ENCODE measurements at regions not wholly inside any gene's neighbourhood (a gene's known extent, or its start where the extent isn't known, plus 50 kb on each side); places are given as distances from the start of the nearest gene placed in this dataset.
"Not testable (repeated sequence)": the region's sequence is repeated elsewhere in the genome, so short reads cannot be mapped to it uniquely, and the experiment has no call there.

DNA sequence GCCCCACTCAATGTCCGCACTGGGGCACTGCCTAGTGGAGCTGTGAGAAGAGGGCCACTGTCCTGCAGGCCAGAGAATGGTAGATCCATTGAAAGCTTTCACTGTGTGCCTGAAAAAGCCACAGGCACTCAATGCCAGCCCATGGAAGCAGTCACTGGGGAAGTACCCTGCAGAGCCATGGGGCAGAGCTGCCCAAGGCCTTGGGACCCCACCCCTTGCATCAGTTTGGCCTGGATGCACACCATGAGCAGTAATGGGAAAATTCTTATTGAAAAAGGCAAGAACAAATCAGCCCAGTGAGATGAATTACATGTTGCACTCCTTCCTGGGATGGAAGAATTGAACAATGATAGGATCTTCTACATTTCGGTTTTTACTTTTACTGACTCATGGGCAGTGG lies 447.1 kb downstream of the SPATA31A1 start:
- H3K27ac ChIP-seq (ENCODE audit: low read depth, low read length), result not testable (repeated sequence)

DNA sequence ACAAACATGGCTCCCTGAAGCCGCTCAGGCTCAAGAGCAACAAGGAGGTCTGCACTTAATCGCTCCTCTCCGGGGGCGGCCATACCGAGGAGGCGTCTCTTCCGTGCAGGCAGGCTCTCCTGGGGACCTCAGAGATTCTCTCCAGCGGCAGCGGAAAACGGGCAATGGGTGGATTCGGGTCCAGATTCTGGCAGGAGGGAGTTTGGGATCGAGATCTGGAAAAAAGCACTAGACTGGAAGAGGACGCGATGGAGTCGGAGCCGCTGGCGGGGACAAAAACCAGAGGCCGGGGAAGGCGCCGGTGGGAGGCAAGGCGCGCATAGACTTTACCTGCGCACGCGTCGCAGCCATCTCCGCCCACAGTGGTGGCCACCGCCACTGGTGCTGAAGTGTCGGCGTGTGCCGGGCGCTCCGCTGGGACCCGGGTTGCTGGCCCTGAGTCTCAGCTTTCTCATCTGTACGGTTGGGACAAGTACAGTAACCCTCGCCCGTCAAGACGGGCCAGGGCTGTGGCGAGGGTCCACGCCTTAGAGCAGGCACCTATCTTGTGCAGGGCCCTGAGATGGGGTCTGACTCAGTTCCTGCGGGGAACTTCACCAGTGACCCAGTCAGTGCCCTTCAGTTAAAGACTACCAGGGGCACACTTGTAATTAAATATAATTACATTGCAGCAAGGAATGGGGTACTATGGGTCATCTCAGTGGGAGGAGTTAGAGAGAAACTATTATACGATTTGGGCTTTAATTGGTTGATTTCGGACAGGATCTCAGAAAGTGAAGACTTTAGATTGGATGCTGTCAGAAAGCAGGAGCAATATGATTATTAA lies 454.1 kb downstream of the SPATA31A1 start:
- H3F3A ChIP-seq (ENCODE audit: control insufficient read depth, insufficient read depth); H3K27me3 ChIP-seq (ENCODE audit: control insufficient read depth, low read length); H3K36me3 ChIP-seq (ENCODE audit: control insufficient read depth, low read length); H3K79me2 ChIP-seq (ENCODE audit: control insufficient read depth, low read length); H4K20me1 ChIP-seq (ENCODE audit: control insufficient read depth, insufficient read depth, low read depth, low read length); H3K9me3 ChIP-seq (ENCODE audit: control insufficient read depth, insufficient read depth, low read length); H3K9me2 ChIP-seq (replicated peaks; ENCODE audit: control insufficient read depth, low read length); H3K4me1 ChIP-seq (ENCODE audit: control insufficient read depth, low read length): not testable (repeated sequence)
- Histone ChIP-seq H3K4me3 (ENCODE audit: low read length) (peak overlapping the region; percentile 79), H3K4me2 (ENCODE audit: low read length) (peak overlapping the region; percentile 71), H3K27ac (ENCODE audit: low read depth, low read length) (peak overlapping the region; percentile 61)

More for the DNA sequence above, 447.1 kb downstream of the SPATA31A1 start:
- not testable (repeated sequence) for H3F3A ChIP-seq (ENCODE audit: control insufficient read depth, insufficient read depth); H3K36me3 ChIP-seq (ENCODE audit: control insufficient read depth, low read length); H3K4me2 ChIP-seq (ENCODE audit: low read length); H3K9me3 ChIP-seq (ENCODE audit: control insufficient read depth, insufficient read depth, low read length); H3K79me2 ChIP-seq (ENCODE audit: control insufficient read depth, low read length); H3K4me1 ChIP-seq (ENCODE audit: control insufficient read depth, low read length); H4K20me1 ChIP-seq (ENCODE audit: control insufficient read depth, insufficient read depth, low read depth, low read length); H3K9me2 ChIP-seq (replicated peaks; ENCODE audit: control insufficient read depth, low read length); H3K4me3 ChIP-seq (ENCODE audit: low read length); H3K27me3 ChIP-seq (ENCODE audit: control insufficient read depth, low read length)

DNA sequence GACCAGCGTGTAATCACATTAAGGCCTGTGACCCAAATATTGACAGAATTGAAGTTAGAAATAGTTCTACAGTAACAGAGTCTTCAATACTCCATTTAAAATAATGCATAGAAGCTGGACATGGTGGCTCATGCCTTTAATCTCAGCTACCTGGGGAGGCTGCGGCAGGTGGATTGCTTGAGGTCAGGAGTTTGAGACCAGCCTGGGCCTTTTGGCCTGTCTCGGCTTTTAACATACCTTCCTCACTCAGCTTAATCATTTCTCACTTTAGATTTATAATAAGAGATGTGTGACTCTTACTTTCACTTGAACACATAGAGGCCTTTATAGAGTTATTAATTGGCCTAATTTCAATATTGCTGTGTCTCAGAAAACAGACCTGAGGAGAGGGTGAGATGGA lies 454.9 kb downstream of the SPATA31A1 start:
- not testable (repeated sequence) for H3K4me3 ChIP-seq (ENCODE audit: low read length); H3K9me2 ChIP-seq (replicated peaks; ENCODE audit: control insufficient read depth, low read length); H3K27me3 ChIP-seq (ENCODE audit: control insufficient read depth, low read length); H3K27ac ChIP-seq (ENCODE audit: low read depth, low read length); H3K79me2 ChIP-seq (ENCODE audit: control insufficient read depth, low read length); H3F3A ChIP-seq (ENCODE audit: control insufficient read depth, insufficient read depth); H3K9me3 ChIP-seq (ENCODE audit: control insufficient read depth, insufficient read depth, low read length); H4K20me1 ChIP-seq (ENCODE audit: control insufficient read depth, insufficient read depth, low read depth, low read length); H3K4me1 ChIP-seq (ENCODE audit: control insufficient read depth, low read length); H3K36me3 ChIP-seq (ENCODE audit: control insufficient read depth, low read length); H3K4me2 ChIP-seq (ENCODE audit: low read length)

GRCh38 chr9:39811615-39812014 lies 456.1 kb downstream of the SPATA31A1 start:
- not testable (repeated sequence) for H3F3A ChIP-seq (ENCODE audit: control insufficient read depth, insufficient read depth); H3K27me3 ChIP-seq (ENCODE audit: control insufficient read depth, low read length); H3K9me2 ChIP-seq (replicated peaks; ENCODE audit: control insufficient read depth, low read length); H3K4me1 ChIP-seq (ENCODE audit: control insufficient read depth, low read length); H4K20me1 ChIP-seq (ENCODE audit: control insufficient read depth, insufficient read depth, low read depth, low read length); H3K4me2 ChIP-seq (ENCODE audit: low read length); H3K36me3 ChIP-seq (ENCODE audit: control insufficient read depth, low read length); H3K79me2 ChIP-seq (ENCODE audit: control insufficient read depth, low read length); H3K27ac ChIP-seq (ENCODE audit: low read depth, low read length); H3K9me3 ChIP-seq (ENCODE audit: control insufficient read depth, insufficient read depth, low read length); H3K4me3 ChIP-seq (ENCODE audit: low read length)

DNA sequence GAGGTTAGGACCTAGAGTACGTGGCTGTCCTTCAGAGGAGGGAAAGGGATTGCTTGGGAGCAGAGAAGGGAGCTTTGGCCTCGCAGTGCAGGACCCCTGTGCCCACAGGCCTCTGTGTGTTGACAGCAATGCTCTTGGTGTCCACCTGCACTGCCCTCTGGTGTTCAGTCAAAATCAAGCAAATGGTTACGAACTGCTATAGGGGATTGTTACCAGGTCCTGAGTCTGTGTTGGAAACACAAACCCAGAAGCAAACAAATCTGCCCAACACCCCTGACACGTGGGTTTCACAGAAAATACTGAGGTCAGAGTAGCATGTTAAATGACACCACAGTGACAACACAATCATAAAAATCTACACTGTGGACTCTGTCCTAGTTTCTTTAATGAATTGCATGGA lies 473.0 kb downstream of the SPATA31A1 start:
- not testable (repeated sequence) for H3K27ac ChIP-seq (ENCODE audit: low read depth, low read length); H3K79me2 ChIP-seq (ENCODE audit: control insufficient read depth, low read length); H3K4me1 ChIP-seq (ENCODE audit: control insufficient read depth, low read length); H4K20me1 ChIP-seq (ENCODE audit: control insufficient read depth, insufficient read depth, low read depth, low read length); H3K27me3 ChIP-seq (ENCODE audit: control insufficient read depth, low read length); H3F3A ChIP-seq (ENCODE audit: control insufficient read depth, insufficient read depth); H3K4me3 ChIP-seq (ENCODE audit: low read length); H3K36me3 ChIP-seq (ENCODE audit: control insufficient read depth, low read length); H3K9me3 ChIP-seq (ENCODE audit: control insufficient read depth, insufficient read depth, low read length); H3K4me2 ChIP-seq (ENCODE audit: low read length); H3K9me2 ChIP-seq (replicated peaks; ENCODE audit: control insufficient read depth, low read length)
- TF ChIP-seq, protein P1, sequence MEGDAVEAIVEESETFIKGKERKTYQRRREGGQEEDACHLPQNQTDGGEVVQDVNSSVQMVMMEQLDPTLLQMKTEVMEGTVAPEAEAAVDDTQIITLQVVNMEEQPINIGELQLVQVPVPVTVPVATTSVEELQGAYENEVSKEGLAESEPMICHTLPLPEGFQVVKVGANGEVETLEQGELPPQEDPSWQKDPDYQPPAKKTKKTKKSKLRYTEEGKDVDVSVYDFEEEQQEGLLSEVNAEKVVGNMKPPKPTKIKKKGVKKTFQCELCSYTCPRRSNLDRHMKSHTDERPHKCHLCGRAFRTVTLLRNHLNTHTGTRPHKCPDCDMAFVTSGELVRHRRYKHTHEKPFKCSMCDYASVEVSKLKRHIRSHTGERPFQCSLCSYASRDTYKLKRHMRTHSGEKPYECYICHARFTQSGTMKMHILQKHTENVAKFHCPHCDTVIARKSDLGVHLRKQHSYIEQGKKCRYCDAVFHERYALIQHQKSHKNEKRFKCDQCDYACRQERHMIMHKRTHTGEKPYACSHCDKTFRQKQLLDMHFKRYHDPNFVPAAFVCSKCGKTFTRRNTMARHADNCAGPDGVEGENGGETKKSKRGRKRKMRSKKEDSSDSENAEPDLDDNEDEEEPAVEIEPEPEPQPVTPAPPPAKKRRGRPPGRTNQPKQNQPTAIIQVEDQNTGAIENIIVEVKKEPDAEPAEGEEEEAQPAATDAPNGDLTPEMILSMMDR (IDR thresholded peaks at IDR 0.05; ENCODE audit: low read depth, low read length, poor library complexity, severe bottlenecking), result peak; percentile 8
